Stomach (tissue), 4 donors: ENCODE measurements at regions not wholly inside any gene's neighbourhood (a gene's known extent, or its start where the extent isn't known, plus 50 kb on each side); places are given as distances from the start of the nearest gene placed in this dataset.

ENCODE experiments used
- CTCF ChIP-seq, 7 experiments: fragments of 450-650 bp in 4 of 7; fragments of 200-600 bp in 3 of 7; sonication (generic) in 3 of 7; IDR thresholded peaks; one replicate each; pipeline ENCODE4 v1.5.1; 2016 to 2019; ENCODE audit warnings: antibody characterized with exemption in 7 of 7, control low read depth in 2 of 7, mild to moderate bottlenecking in 1 of 7
- POLR2A ChIP-seq, 4 donors: fragments of 450-650 bp; IDR thresholded peaks; one replicate each; pipeline ENCODE4 v1.6.1; 2016; ENCODE audit warnings: antibody characterized with exemption in 4 of 4, control low read depth in 2 of 4, mild to moderate bottlenecking in 1 of 4, moderate library complexity in 1 of 4

- no peak for TF ChIP-seq POLR2A (IDR thresholded peaks at IDR 0.05)
- no peak for TF ChIP-seq CTCF (IDR thresholded peaks at IDR 0.05)
Measured at GRCh38 chr7:46554688-46555422, 633.8 kb upstream of the IGFBP3 start.
